Smooth muscle cell (in vitro differentiated cells): ENCODE measurements at regions not wholly inside any gene's neighbourhood (a gene's known extent, or its start where the extent isn't known, plus 50 kb on each side); places are given as distances from the start of the nearest gene placed in this dataset.

Source experiments
- DNase-seq: peaks from one replicate; lab custom pipeline; 2025; ENCODE audit not compliant: unreplicated experiment; lab: John Stamatoyannopoulos, UW
- H2AFZ ChIP-seq: fragments of 200-600 bp; sonication (generic); 2 replicates; pipeline ENCODE4 v1.6.0; 2016; ENCODE audit warnings: antibody characterized with exemption, low read depth, mild to moderate bottlenecking
- H3F3A ChIP-seq: fragments of 200-600 bp; sonication (generic); 2 replicates; pipeline ENCODE4 v1.6.0; 2017; ENCODE audit warnings: antibody characterized with exemption, low read depth
- H3K27ac ChIP-seq: fragments of 200-600 bp; sonication (generic); 2 replicates; pipeline ENCODE4 v1.5.1; 2016; ENCODE audit warnings: low read depth, mild to moderate bottlenecking
- H3K27me3 ChIP-seq: fragments of 200-600 bp; sonication (generic); 2 replicates; pipeline ENCODE4 v1.6.1; 2016; ENCODE audit warnings: low read depth, mild to moderate bottlenecking
- H3K36me3 ChIP-seq: fragments of 200-600 bp; sonication (generic); 2 replicates; pipeline ENCODE4 v1.5.1; 2016; ENCODE audit warnings: low read depth
- H3K4me1 ChIP-seq: fragments of 200-600 bp; sonication (generic); 2 replicates; pipeline ENCODE4 v1.5.1; 2016; ENCODE audit warnings: low read depth
- H3K4me2 ChIP-seq: fragments of 200-600 bp; sonication (generic); 2 replicates; pipeline ENCODE4 v1.6.0; 2016; ENCODE audit warnings: mild to moderate bottlenecking
- H3K4me3 ChIP-seq: fragments of 200-600 bp; sonication (generic); 2 replicates; pipeline ENCODE4 v1.5.1; 2016; ENCODE audit warnings: mild to moderate bottlenecking
- H3K79me2 ChIP-seq: fragments of 200-600 bp; sonication (generic); 2 replicates; pipeline ENCODE4 v1.6.0; 2016; ENCODE audit warnings: low read depth, mild to moderate bottlenecking
- H3K9ac ChIP-seq: fragments of 200-600 bp; sonication (generic); 2 replicates; pipeline ENCODE4 v1.6.0; 2016; ENCODE audit warnings: low read depth
- H3K9me3 ChIP-seq: fragments of 200-600 bp; sonication (generic); replicated peaks from 2 replicates; pipeline ENCODE4 v1.5.1; 2016; ENCODE audit warnings: low read depth
- H4K20me1 ChIP-seq: fragments of 200-600 bp; sonication (generic); 2 replicates; pipeline ENCODE4 v1.6.0; 2016; ENCODE audit warnings: low read depth
- CTCF ChIP-seq: fragments of 200-600 bp; sonication (generic); IDR thresholded peaks from 2 replicates; pipeline ENCODE4 v1.5.1; 2017; ENCODE audit warnings: borderline replicate concordance, mild to moderate bottlenecking, antibody characterized with exemption; ENCODE audit not compliant: insufficient read depth, poor library complexity, severe bottlenecking
- WGBS: methylation state at CpG from one replicate; pipeline ENCODE4 v1.1.7; 2016; ENCODE audit warnings: low lambda C conversion rate; 5-methylcytosine and 5-hydroxymethylcytosine counted together

- Histone ChIP-seq H3K4me2 (no peak overlapping the region), H3K27ac (peak overlapping the region; percentile 34), H3K36me3 (no peaks in the 10 kb centered on the region), H3K79me2 (no peaks in the 10 kb centered on the region), H3K4me3 (no peak overlapping the region), H3K9ac (no peak overlapping the region), H3K4me1 (no peaks in the 10 kb centered on the region), H3K27me3 (no peaks in the 10 kb centered on the region), H2AFZ (no peak overlapping the region), H3K9me3 (no peaks in the 10 kb centered on the region), H3F3A (no peaks in the 10 kb centered on the region), H4K20me1 (no peaks in the 10 kb centered on the region)
- whole genome bisulfite sequencing, result 93% methylated on average over 18 of the region's 18 CpGs
- no peak for DNase-seq
- TF ChIP-seq CTCF, result no peak
These were observed 230.6 kb downstream of the FOXL1 start for GRCh38 chr16:86808863-86809444.

- no peak for TF ChIP-seq CTCF
- 45% methylated on average over 8 of the region's 8 CpGs for WGBS
- H2AFZ ChIP-seq, result no peak overlapping the region
- peak overlapping the region; percentile 34 for H3K27ac ChIP-seq
- H4K20me1 ChIP-seq, result no peaks in the 10 kb centered on the region
- no peaks in the 10 kb centered on the region for H3K79me2 ChIP-seq
- no peaks in the 10 kb centered on the region for H3K9me3 ChIP-seq
- no peaks in the 10 kb centered on the region for H3K27me3 ChIP-seq
- no peak overlapping the region for H3K4me3 ChIP-seq
- DNase-seq, result no peak
- H3K4me1 ChIP-seq, result no peaks in the 10 kb centered on the region
- H3K36me3 ChIP-seq, result no peaks in the 10 kb centered on the region
- no peak overlapping the region for H3K9ac ChIP-seq
- no peaks in the 10 kb centered on the region for H3F3A ChIP-seq
- H3K4me2 ChIP-seq, result no peak overlapping the region
These were observed 231.2 kb downstream of the FOXL1 start for GRCh38 chr16:86809458-86809955.

- H3K4me2 ChIP-seq, result no peak overlapping the region
- H3F3A ChIP-seq, result no peaks in the 10 kb centered on the region
- TF ChIP-seq CTCF, result no peak
These were observed 231.7 kb downstream of the FOXL1 start for GRCh38 chr16:86810062-86810461.

GRCh38 chr16:86812363-86812970 lies 234.1 kb downstream of the FOXL1 start:
- H3K79me2 ChIP-seq, result no peaks in the 10 kb centered on the region
- no peak for TF ChIP-seq CTCF
- H3K27ac ChIP-seq, result no peak overlapping the region
- H3K4me1 ChIP-seq, result no peaks in the 10 kb centered on the region
- no peaks in the 10 kb centered on the region for H3F3A ChIP-seq
- 95% methylated on average over 2 of the region's 2 CpGs for WGBS
- no peak overlapping the region for H2AFZ ChIP-seq
- H3K36me3 ChIP-seq, result no peaks in the 10 kb centered on the region
- no peak overlapping the region for H3K9ac ChIP-seq
- no peak for DNase-seq
- H3K4me3 ChIP-seq, result no peak overlapping the region
- H3K9me3 ChIP-seq, result no peaks in the 10 kb centered on the region
- H3K4me2 ChIP-seq, result no peak overlapping the region
- peaks cover 3% of the 10 kb centered on the region for H3K27me3 ChIP-seq
- no peaks in the 10 kb centered on the region for H4K20me1 ChIP-seq

More at GRCh38 chr16:86810062-86810461, 231.7 kb downstream of the FOXL1 start:
- H3K9ac ChIP-seq, result no peak overlapping the region
- no peaks in the 10 kb centered on the region for H3K4me1 ChIP-seq
- 97% methylated on average over 2 of the region's 2 CpGs for WGBS
- no peaks in the 10 kb centered on the region for H4K20me1 ChIP-seq
- H2AFZ ChIP-seq, result no peak overlapping the region
- no peak overlapping the region for H3K27ac ChIP-seq
- no peaks in the 10 kb centered on the region for H3K27me3 ChIP-seq
- no peak overlapping the region for H3K4me3 ChIP-seq
- H3K9me3 ChIP-seq, result no peaks in the 10 kb centered on the region
- H3K79me2 ChIP-seq, result no peaks in the 10 kb centered on the region
- no peaks in the 10 kb centered on the region for H3K36me3 ChIP-seq
- no peak for DNase-seq
